DND-41 (cell line): ENCODE measurements at regions not wholly inside any gene's neighbourhood (a gene's known extent, or its start where the extent isn't known, plus 50 kb on each side); places are given as distances from the start of the nearest gene placed in this dataset.

Experiments
- EZH2 ChIP-seq: IDR thresholded peaks from 3 replicates; pipeline ENCODE4 v1.6.1; 2012; ENCODE audit warnings: borderline replicate concordance, low read depth, mild to moderate bottlenecking, moderate library complexity, low read length, inconsistent platforms; ENCODE audit not compliant: severe bottlenecking
- TF ChIP-seq, protein P1 (sequence below): IDR thresholded peaks from 2 replicates; pipeline ENCODE4 v1.5.1; 2012; ENCODE audit warnings: borderline replicate concordance, low read length, moderate library complexity, mild to moderate bottlenecking; ENCODE audit not compliant: poor library complexity, severe bottlenecking; ENCODE audit errors: extremely low read depth

DNA sequence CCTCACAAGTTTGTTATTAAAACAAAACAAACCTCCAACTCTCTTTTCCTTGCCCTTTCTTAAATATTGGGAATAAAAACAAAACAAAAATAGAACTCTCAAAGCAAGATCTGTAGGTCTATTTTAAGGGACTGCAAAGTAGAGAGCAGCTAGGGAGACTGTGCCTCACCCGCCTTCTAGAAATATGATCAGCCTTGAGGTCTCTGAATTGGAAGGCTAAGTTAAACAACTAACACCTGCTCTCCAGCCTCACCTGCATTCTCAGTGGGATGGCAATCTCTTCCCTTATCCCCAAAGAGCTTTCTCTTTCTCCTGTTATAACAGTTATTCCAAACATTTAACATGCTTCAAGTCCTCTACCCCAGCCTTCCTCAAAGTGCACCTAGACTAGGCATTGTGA lies 75.5 kb upstream of the TNR start:
- TF ChIP-seq, protein P1, sequence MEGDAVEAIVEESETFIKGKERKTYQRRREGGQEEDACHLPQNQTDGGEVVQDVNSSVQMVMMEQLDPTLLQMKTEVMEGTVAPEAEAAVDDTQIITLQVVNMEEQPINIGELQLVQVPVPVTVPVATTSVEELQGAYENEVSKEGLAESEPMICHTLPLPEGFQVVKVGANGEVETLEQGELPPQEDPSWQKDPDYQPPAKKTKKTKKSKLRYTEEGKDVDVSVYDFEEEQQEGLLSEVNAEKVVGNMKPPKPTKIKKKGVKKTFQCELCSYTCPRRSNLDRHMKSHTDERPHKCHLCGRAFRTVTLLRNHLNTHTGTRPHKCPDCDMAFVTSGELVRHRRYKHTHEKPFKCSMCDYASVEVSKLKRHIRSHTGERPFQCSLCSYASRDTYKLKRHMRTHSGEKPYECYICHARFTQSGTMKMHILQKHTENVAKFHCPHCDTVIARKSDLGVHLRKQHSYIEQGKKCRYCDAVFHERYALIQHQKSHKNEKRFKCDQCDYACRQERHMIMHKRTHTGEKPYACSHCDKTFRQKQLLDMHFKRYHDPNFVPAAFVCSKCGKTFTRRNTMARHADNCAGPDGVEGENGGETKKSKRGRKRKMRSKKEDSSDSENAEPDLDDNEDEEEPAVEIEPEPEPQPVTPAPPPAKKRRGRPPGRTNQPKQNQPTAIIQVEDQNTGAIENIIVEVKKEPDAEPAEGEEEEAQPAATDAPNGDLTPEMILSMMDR = no peak
- TF ChIP-seq EZH2 = no peak
